CD14-positive monocyte (primary cell): ENCODE measurements at regions not wholly inside any gene's neighbourhood (a gene's known extent, or its start where the extent isn't known, plus 50 kb on each side); places are given as distances from the start of the nearest gene placed in this dataset.

Experiments used
- DNase-seq, 3 donors: peaks; one replicate each; pipeline ENCODE4 v3.0.0-alpha.2; 2011 to 2022
- H2AFZ ChIP-seq: 2 replicates; pipeline ENCODE4 v1.6.0; 2012; ENCODE audit warnings: mild to moderate bottlenecking, low read depth, low read length, inconsistent platforms; ENCODE audit not compliant: insufficient read depth, poor library complexity, severe bottlenecking
- H3K27ac ChIP-seq, 2 donors: 1 replicate in 1 of 2; 2 replicates in 1 of 2; pipeline ENCODE4 v1.5.1; 2012 to 2013; ENCODE audit warnings: low read length in 2 of 2, control low read depth in 1 of 2, inconsistent platforms in 1 of 2, low read depth in 1 of 2, mild to moderate bottlenecking in 1 of 2
- H3K27me3 ChIP-seq, 2 donors: one replicate each; pipeline versions ENCODE4 v1.6.0 to v1.6.1; 2011 to 2013; ENCODE audit warnings: low read length in 2 of 2; ENCODE audit not compliant: control insufficient read depth in 2 of 2, insufficient read depth in 2 of 2
- H3K36me3 ChIP-seq, 2 donors: replicated peaks in 1 of 2; 1 replicate in 1 of 2; 2 replicates in 1 of 2; pipeline versions ENCODE4 v1.5.1 to v1.6.1; 2012 to 2013; ENCODE audit warnings: low read length in 2 of 2, control low read depth in 1 of 2, inconsistent platforms in 1 of 2, mild to moderate bottlenecking in 1 of 2; ENCODE audit not compliant: insufficient read depth in 2 of 2, control insufficient read depth in 1 of 2
- H3K4me1 ChIP-seq, 2 donors: 1 replicate in 1 of 2; 2 replicates in 1 of 2; pipeline versions ENCODE4 v1.5.1 to v1.6.1; 2012 to 2013; ENCODE audit warnings: low read length in 2 of 2, control low read depth in 1 of 2, inconsistent platforms in 1 of 2, mild to moderate bottlenecking in 1 of 2, moderate library complexity in 1 of 2; ENCODE audit not compliant: insufficient read depth in 2 of 2, control insufficient read depth in 1 of 2
- H3K4me2 ChIP-seq: replicated peaks from 2 replicates; pipeline ENCODE3; 2012; ENCODE audit warnings: low read length, moderate library complexity, mild to moderate bottlenecking; ENCODE audit not compliant: poor library complexity, severe bottlenecking; ENCODE audit errors: extremely low read depth
- H3K4me3 ChIP-seq, 3 experiments: fragments of 200-600 bp in 1 of 3; sonication (generic) in 1 of 3; replicated peaks in 1 of 3; 1 replicate in 2 of 3; 2 replicates in 1 of 3; pipeline ENCODE4 v1.5.1; 2011 to 2013; ENCODE audit warnings: low read length in 3 of 3, mild to moderate bottlenecking in 3 of 3, control low read depth in 2 of 3, low read depth in 2 of 3, inconsistent platforms in 1 of 3, moderate library complexity in 1 of 3
- H3K79me2 ChIP-seq: 2 replicates; pipeline ENCODE4 v1.6.0; 2012; ENCODE audit warnings: mild to moderate bottlenecking, control low read depth, inconsistent platforms, low read length, moderate library complexity; ENCODE audit not compliant: insufficient read depth
- H3K9ac ChIP-seq: 2 replicates; pipeline ENCODE4 v1.6.0; 2017; ENCODE audit warnings: low read length, mild to moderate bottlenecking; ENCODE audit not compliant: insufficient read depth, poor library complexity, severe bottlenecking
- H3K9me3 ChIP-seq, 2 donors: replicated peaks in 1 of 2; 1 replicate in 1 of 2; 2 replicates in 1 of 2; pipeline versions ENCODE4 v1.5.1 to v1.6.1; 2012 to 2013; ENCODE audit warnings: low read length in 2 of 2, control low read depth in 1 of 2; ENCODE audit not compliant: control insufficient read depth in 1 of 2, insufficient read depth in 1 of 2
- H4K20me1 ChIP-seq: 2 replicates; pipeline ENCODE4 v1.6.0; 2012; ENCODE audit warnings: mild to moderate bottlenecking, low read length, control low read depth, moderate library complexity; ENCODE audit not compliant: insufficient read depth
- H3K27ac Mint-ChIP-seq, 7 donors: one replicate each; pipeline ENCODE4 v1.8.0; 2020; ENCODE audit warnings: mild to moderate bottlenecking in 7 of 7, mixed read lengths in 7 of 7, moderate library complexity in 6 of 7, inconsistent platforms in 2 of 7
- H3K27me3 Mint-ChIP-seq, 3 donors: one replicate each; pipeline ENCODE4 v1.8.0; 2021 to 2022; ENCODE audit warnings: low read depth in 3 of 3, mild to moderate bottlenecking in 3 of 3, mixed read lengths in 3 of 3, moderate library complexity in 3 of 3, inconsistent platforms in 1 of 3
- H3K36me3 Mint-ChIP-seq, 2 donors: one replicate each; pipeline ENCODE4 v1.8.0; 2020; ENCODE audit warnings: mixed read lengths in 2 of 2, inconsistent platforms in 1 of 2, mild to moderate bottlenecking in 1 of 2
- H3K4me1 Mint-ChIP-seq: one replicate; pipeline ENCODE4 v1.8.0; 2020; ENCODE audit warnings: mild to moderate bottlenecking, mixed read lengths
- H3K4me3 Mint-ChIP-seq, 2 donors: one replicate each; pipeline ENCODE4 v1.8.0; 2020; ENCODE audit warnings: mild to moderate bottlenecking in 2 of 2, mixed read lengths in 2 of 2, moderate library complexity in 1 of 2
- H3K9me3 Mint-ChIP-seq, 7 donors: one replicate each; pipeline ENCODE4 v1.8.0; 2020 to 2022; ENCODE audit warnings: mixed read lengths in 7 of 7, mild to moderate bottlenecking in 6 of 7, moderate library complexity in 6 of 7, inconsistent platforms in 2 of 7
- WGBS: methylation state at CpG from one replicate; pipeline ENCODE4 v1.1.5; 2013; ENCODE audit warnings: missing lambda C conversion rate; ENCODE audit not compliant: insufficient coverage; 5-methylcytosine and 5-hydroxymethylcytosine counted together
- intact Hi-C, 2 donors: fragments of 100-400 bp; cut with micrococcal nuclease; formaldehyde crosslinking; loops; one replicate each; pipeline versions ENCODE4 v1.15.0 to v1.15.1; 2023
- TF ChIP-seq, protein P1 (sequence below): fragments of 200-600 bp; IDR thresholded peaks from one replicate; pipeline ENCODE4 v1.8.0; 2022; ENCODE audit warnings: antibody characterized with exemption, mild to moderate bottlenecking

DNA sequence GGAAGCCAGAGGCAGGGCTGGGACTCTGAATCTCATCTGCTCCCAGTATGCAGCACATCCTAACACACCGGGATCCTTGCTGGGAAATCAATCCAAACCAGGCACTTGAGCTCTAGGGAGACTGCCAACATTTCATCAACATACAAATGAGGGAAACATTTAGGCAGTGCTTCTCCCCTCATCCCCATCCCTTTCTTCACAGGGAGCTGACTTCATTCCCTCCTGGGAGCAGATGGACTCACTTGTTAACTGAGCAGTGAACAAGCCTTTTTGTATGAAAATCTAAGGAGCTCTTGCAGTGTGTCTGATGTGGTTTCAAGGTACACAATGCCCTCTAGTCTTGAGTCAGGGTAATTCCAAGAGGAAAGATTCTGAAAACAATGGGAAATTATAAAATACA is 96.3 kb downstream of the TMEM114 start:
- TF ChIP-seq, protein P1, sequence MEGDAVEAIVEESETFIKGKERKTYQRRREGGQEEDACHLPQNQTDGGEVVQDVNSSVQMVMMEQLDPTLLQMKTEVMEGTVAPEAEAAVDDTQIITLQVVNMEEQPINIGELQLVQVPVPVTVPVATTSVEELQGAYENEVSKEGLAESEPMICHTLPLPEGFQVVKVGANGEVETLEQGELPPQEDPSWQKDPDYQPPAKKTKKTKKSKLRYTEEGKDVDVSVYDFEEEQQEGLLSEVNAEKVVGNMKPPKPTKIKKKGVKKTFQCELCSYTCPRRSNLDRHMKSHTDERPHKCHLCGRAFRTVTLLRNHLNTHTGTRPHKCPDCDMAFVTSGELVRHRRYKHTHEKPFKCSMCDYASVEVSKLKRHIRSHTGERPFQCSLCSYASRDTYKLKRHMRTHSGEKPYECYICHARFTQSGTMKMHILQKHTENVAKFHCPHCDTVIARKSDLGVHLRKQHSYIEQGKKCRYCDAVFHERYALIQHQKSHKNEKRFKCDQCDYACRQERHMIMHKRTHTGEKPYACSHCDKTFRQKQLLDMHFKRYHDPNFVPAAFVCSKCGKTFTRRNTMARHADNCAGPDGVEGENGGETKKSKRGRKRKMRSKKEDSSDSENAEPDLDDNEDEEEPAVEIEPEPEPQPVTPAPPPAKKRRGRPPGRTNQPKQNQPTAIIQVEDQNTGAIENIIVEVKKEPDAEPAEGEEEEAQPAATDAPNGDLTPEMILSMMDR, result no peak
- peaks cover 0 to 3% (median 0%) of the 10 kb centered on the region in 3 donors for H3K27me3 Mint-ChIP-seq
- Histone ChIP-seq H3K4me3 (no peak overlapping the region), H3K9me3 (no peaks in the 10 kb centered on the region), H3K27me3 (no peaks in the 10 kb centered on the region), H3K79me2 (no peaks in the 10 kb centered on the region), H3K9ac (no peak overlapping the region), H4K20me1 (no peaks in the 10 kb centered on the region), H3K36me3 (no peaks in the 10 kb centered on the region), H3K4me2 (no peak overlapping the region), H3K4me1 (no peaks in the 10 kb centered on the region), H3K27ac (no peak overlapping the region), H2AFZ (no peak overlapping the region)
- H3K4me3 Mint-ChIP-seq, result no peak overlapping the region
- intact Hi-C loops, result no loop called here
- H3K36me3 Mint-ChIP-seq, result no peaks in the 10 kb centered on the region
- no peak for DNase-seq
- H3K9me3 Mint-ChIP-seq, result peaks cover 0 to 5% (median 0%) of the 10 kb centered on the region in 7 donors
- no peak overlapping the region for H3K27ac Mint-ChIP-seq
- no peaks in the 10 kb centered on the region for H3K4me1 Mint-ChIP-seq
- no CpG with 5 or more reads among the region's 1 CpG for WGBS

DNA sequence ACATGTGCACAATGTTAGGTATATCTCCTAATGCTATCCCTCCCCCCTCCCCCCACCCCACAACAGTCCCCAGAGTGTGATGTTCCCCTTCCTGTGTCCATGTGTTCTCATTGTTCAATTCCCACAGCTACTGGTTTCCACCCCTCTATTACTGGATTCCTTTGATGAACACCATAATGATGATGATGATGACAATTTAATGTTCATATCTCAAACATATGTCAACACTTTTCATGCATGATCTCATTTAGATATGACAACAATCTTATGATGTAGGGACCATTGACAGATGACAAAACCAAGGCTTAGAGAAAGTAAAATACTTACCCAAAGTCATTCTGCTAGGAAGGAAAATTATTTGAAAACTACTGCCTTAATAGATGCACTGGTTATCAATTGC is 97.6 kb downstream of the TMEM114 start:
- Histone ChIP-seq H3K4me1 (no peaks in the 10 kb centered on the region), H3K9ac (no peak overlapping the region), H3K4me2 (no peak overlapping the region), H3K79me2 (no peaks in the 10 kb centered on the region), H3K36me3 (no peaks in the 10 kb centered on the region), H3K27me3 (no peaks in the 10 kb centered on the region), H2AFZ (no peak overlapping the region), H3K4me3 (no peak overlapping the region), H3K9me3 (no peaks in the 10 kb centered on the region), H4K20me1 (no peaks in the 10 kb centered on the region), H3K27ac (no peak overlapping the region)
- Mint-ChIP-seq H3K27ac (no peak overlapping the region), H3K36me3 (no peaks in the 10 kb centered on the region), H3K9me3 (peaks cover 0 to 5% (median 0%) of the 10 kb centered on the region in 7 donors), H3K4me1 (no peaks in the 10 kb centered on the region), H3K4me3 (no peak overlapping the region), H3K27me3 (peaks cover 0 to 3% (median 0%) of the 10 kb centered on the region in 3 donors)
- TF ChIP-seq, protein P1, result no peak
- intact Hi-C loops, result no loop called here
- DNase-seq, result no peak
